Vagina (tissue), 2 donors: ENCODE measurements at regions not wholly inside any gene's neighbourhood (a gene's known extent, or its start where the extent isn't known, plus 50 kb on each side); places are given as distances from the start of the nearest gene placed in this dataset.

ENCODE experiments used
- POLR2A ChIP-seq, 2 donors: fragments of 450-650 bp; IDR thresholded peaks; one replicate each; pipeline ENCODE4 v1.6.1; 2017; ENCODE audit warnings: antibody characterized with exemption in 2 of 2, mild to moderate bottlenecking in 2 of 2, moderate library complexity in 2 of 2
- TF ChIP-seq, protein P1 (sequence below), 3 experiments: fragments of 450-650 bp in 2 of 3; fragments of 200-600 bp in 1 of 3; sonication (generic) in 1 of 3; IDR thresholded peaks; one replicate each; pipeline ENCODE4 v1.5.1; 2017 to 2019; ENCODE audit warnings: antibody characterized with exemption in 3 of 3, mild to moderate bottlenecking in 2 of 3, moderate library complexity in 2 of 3

DNA sequence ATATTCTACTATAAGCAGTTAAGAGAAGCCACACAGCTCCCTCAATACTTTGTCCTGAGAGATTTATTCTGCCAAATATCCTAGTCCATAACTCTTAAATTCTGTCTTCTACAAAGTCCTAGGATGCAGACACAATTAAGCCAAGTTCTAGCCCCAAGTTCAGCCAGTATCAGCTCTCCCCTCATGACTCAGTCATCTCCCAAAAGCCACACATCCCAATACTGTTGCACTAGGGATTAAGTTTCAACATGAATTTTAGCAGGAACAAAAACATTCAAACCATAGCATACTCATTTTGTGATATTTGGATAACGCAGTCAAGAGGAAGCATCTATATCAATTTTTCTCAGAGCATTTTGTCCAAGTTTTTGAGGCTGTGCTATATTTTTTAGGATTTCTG, 277.4 kb downstream of the FZD1 start:
- TF ChIP-seq POLR2A (IDR thresholded peaks at IDR 0.05), result no peak
- TF ChIP-seq, protein P1, sequence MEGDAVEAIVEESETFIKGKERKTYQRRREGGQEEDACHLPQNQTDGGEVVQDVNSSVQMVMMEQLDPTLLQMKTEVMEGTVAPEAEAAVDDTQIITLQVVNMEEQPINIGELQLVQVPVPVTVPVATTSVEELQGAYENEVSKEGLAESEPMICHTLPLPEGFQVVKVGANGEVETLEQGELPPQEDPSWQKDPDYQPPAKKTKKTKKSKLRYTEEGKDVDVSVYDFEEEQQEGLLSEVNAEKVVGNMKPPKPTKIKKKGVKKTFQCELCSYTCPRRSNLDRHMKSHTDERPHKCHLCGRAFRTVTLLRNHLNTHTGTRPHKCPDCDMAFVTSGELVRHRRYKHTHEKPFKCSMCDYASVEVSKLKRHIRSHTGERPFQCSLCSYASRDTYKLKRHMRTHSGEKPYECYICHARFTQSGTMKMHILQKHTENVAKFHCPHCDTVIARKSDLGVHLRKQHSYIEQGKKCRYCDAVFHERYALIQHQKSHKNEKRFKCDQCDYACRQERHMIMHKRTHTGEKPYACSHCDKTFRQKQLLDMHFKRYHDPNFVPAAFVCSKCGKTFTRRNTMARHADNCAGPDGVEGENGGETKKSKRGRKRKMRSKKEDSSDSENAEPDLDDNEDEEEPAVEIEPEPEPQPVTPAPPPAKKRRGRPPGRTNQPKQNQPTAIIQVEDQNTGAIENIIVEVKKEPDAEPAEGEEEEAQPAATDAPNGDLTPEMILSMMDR (IDR thresholded peaks at IDR 0.05), result no peak
